ENCODE measurements at regions not wholly inside any gene's neighbourhood (a gene's known extent, or its start where the extent isn't known, plus 50 kb on each side); places are given as distances from the start of the nearest gene placed in this dataset.

DNA sequence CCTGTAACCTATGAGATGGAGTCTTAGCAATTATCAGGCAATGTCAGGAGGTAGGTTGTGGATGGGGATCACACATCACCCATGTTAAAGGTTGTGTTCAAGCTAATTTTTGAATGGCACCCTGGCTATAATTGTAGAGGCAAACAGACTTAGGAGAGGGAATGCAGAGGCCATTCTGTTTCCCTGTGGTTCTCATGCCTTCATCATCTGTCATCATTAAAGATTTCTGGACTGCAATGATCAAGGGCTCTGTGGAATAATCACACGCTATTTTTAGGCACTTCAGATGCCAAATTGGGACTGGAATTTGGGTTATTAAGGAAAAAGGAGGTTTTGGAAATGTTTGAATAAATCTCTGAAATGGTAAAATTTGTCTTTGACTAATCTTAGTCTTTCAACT, 1065.4 kb downstream of the TAF11L14 start:
- Histone ChIP-seq H4K91ac (ENCODE audit: insufficient read length, low read depth, low read length) (no peak overlapping the region), H3K23me2 (ENCODE audit: insufficient read length, low read depth, low read length, poor library complexity, severe bottlenecking) (no peaks in the 10 kb centered on the region), H3K4ac (ENCODE audit: low read depth, low read length) (no peak overlapping the region), H3K9me3 (ENCODE audit: control insufficient read depth, low read depth, low read length) (no peaks in the 10 kb centered on the region), H3K9ac (ENCODE audit: extremely low read depth, insufficient read length, low read length) (no peak overlapping the region), H2AK5ac (ENCODE audit: insufficient read length, low read length) (no peak overlapping the region), H3K14ac (ENCODE audit: insufficient read depth, low read length) (no peak overlapping the region), H2AFZ (ENCODE audit: low read length) (no peak overlapping the region), H4K8ac (replicated peaks; ENCODE audit: insufficient read length, low read depth, low read length) (no peak overlapping the region), H3T11ph (ENCODE audit: low read length) (no peak overlapping the region), H3K18ac (ENCODE audit: insufficient read length, low read depth, low read length) (no peak overlapping the region), H3K27ac (ENCODE audit: insufficient read length, low read depth, low read length) (no peak overlapping the region), H3K4me2 (ENCODE audit: insufficient read depth, insufficient read length, low read length) (no peak overlapping the region), H3K79me2 (ENCODE audit: insufficient read depth, low read length) (no peaks in the 10 kb centered on the region), H2BK120ac (ENCODE audit: low read depth, low read length, poor library complexity, severe bottlenecking) (no peak overlapping the region), H2BK5ac (ENCODE audit: insufficient read length, low read length) (no peak overlapping the region), H2BK12ac (ENCODE audit: insufficient read length, low read depth, low read length) (no peak overlapping the region), H3K23ac (ENCODE audit: insufficient read length, low read depth, low read length) (no peak overlapping the region), H4K5ac (ENCODE audit: insufficient read length, low read depth, low read length) (no peak overlapping the region), H3K79me1 (ENCODE audit: insufficient read depth, low read depth, low read length, poor library complexity, severe bottlenecking) (no peaks in the 10 kb centered on the region), H4K20me1 (ENCODE audit: control insufficient read depth, insufficient read depth, insufficient read length) (no peaks in the 10 kb centered on the region), H3K56ac (ENCODE audit: insufficient read length, low read depth, low read length) (no peak overlapping the region), H3K4me1 (ENCODE audit: insufficient read depth, low read length) (no peaks in the 10 kb centered on the region), H2BK20ac (ENCODE audit: low read depth, low read length, poor library complexity, severe bottlenecking) (no peak overlapping the region), H3K27me3 (ENCODE audit: insufficient read depth, low read length) (no peaks in the 10 kb centered on the region), H2BK15ac (ENCODE audit: low read depth, low read length) (no peak overlapping the region)
- Mint-ChIP-seq H3K27ac (no peak overlapping the region), H3K4me3 (no peak overlapping the region), H3K4me1 (peaks cover 6% of the 10 kb centered on the region in 2 experiments; a peak in 3 of 4 replicates), H3K36me3 (ENCODE audit: insufficient read depth in 1 of 3, low read depth in 3 of 3) (no peaks in the 10 kb centered on the region; a peak in 1 of 7 replicates), H3K9me3 (no peaks in the 10 kb centered on the region), H3K27me3 (ENCODE audit: low read depth) (no peaks in the 10 kb centered on the region)
- TF ChIP-seq CTCF (conservative IDR thresholded peaks at IDR 0.05): no peak
- no CpG with 5 or more reads among the region's 1 CpG for WGBS (ENCODE audit: extremely low coverage, insufficient read length, low lambda C conversion rate)
- DNase-seq: no peak

Data from H9 (cell line).